ENCODE measurements at regions not wholly inside any gene's neighbourhood (a gene's known extent, or its start where the extent isn't known, plus 50 kb on each side); places are given as distances from the start of the nearest gene placed in this dataset.

DNA sequence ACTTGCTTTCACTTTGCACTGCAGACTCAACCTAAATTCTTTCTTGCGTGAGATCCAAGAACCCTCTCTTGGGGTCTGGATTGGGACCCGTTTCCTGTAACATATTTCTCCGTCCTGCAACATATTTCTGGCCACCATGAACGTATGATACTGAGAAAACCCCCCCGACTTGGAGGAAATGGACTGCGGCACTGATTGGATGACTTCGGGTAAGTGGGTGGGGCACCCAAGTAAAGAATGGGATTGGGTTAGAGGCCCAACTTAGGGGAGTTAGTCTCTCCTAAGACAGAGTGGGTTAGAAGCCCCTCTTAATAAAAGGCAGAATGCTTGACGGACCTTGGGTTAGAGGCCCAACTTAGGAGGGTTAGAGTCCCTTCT lies 690.4 kb downstream of the UQCRFS1 start:
- DNase-seq (ENCODE audit: low read depth in 1 of 2, low spot score in 1 of 2), result no peak
- TF ChIP-seq, protein P1, sequence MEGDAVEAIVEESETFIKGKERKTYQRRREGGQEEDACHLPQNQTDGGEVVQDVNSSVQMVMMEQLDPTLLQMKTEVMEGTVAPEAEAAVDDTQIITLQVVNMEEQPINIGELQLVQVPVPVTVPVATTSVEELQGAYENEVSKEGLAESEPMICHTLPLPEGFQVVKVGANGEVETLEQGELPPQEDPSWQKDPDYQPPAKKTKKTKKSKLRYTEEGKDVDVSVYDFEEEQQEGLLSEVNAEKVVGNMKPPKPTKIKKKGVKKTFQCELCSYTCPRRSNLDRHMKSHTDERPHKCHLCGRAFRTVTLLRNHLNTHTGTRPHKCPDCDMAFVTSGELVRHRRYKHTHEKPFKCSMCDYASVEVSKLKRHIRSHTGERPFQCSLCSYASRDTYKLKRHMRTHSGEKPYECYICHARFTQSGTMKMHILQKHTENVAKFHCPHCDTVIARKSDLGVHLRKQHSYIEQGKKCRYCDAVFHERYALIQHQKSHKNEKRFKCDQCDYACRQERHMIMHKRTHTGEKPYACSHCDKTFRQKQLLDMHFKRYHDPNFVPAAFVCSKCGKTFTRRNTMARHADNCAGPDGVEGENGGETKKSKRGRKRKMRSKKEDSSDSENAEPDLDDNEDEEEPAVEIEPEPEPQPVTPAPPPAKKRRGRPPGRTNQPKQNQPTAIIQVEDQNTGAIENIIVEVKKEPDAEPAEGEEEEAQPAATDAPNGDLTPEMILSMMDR (IDR thresholded peaks at IDR 0.05; ENCODE audit: insufficient read depth, low read length), result no peak
- TF ChIP-seq, protein P2, sequence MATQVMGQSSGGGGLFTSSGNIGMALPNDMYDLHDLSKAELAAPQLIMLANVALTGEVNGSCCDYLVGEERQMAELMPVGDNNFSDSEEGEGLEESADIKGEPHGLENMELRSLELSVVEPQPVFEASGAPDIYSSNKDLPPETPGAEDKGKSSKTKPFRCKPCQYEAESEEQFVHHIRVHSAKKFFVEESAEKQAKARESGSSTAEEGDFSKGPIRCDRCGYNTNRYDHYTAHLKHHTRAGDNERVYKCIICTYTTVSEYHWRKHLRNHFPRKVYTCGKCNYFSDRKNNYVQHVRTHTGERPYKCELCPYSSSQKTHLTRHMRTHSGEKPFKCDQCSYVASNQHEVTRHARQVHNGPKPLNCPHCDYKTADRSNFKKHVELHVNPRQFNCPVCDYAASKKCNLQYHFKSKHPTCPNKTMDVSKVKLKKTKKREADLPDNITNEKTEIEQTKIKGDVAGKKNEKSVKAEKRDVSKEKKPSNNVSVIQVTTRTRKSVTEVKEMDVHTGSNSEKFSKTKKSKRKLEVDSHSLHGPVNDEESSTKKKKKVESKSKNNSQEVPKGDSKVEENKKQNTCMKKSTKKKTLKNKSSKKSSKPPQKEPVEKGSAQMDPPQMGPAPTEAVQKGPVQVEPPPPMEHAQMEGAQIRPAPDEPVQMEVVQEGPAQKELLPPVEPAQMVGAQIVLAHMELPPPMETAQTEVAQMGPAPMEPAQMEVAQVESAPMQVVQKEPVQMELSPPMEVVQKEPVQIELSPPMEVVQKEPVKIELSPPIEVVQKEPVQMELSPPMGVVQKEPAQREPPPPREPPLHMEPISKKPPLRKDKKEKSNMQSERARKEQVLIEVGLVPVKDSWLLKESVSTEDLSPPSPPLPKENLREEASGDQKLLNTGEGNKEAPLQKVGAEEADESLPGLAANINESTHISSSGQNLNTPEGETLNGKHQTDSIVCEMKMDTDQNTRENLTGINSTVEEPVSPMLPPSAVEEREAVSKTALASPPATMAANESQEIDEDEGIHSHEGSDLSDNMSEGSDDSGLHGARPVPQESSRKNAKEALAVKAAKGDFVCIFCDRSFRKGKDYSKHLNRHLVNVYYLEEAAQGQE (IDR thresholded peaks at IDR 0.05; ENCODE audit: insufficient replicate concordance, low read depth), result no peak
- TF ChIP-seq SPI1 (IDR thresholded peaks at IDR 0.05; ENCODE audit: borderline replicate concordance, low read depth) (no peak), GABPA (IDR thresholded peaks at IDR 0.05; ENCODE audit: low read depth) (no peak), POLR2AphosphoS5 (IDR thresholded peaks at IDR 0.05; ENCODE audit: low read depth) (no peak)
- Histone ChIP-seq H3K27me3 (ENCODE audit: insufficient read depth, poor library complexity, severe bottlenecking) (no peaks in the 10 kb centered on the region), H3K27ac (replicated peaks) (no peak overlapping the region), H3K4me3 (replicated peaks; ENCODE audit: insufficient read depth, low read length) (no peak overlapping the region)

DNA sequence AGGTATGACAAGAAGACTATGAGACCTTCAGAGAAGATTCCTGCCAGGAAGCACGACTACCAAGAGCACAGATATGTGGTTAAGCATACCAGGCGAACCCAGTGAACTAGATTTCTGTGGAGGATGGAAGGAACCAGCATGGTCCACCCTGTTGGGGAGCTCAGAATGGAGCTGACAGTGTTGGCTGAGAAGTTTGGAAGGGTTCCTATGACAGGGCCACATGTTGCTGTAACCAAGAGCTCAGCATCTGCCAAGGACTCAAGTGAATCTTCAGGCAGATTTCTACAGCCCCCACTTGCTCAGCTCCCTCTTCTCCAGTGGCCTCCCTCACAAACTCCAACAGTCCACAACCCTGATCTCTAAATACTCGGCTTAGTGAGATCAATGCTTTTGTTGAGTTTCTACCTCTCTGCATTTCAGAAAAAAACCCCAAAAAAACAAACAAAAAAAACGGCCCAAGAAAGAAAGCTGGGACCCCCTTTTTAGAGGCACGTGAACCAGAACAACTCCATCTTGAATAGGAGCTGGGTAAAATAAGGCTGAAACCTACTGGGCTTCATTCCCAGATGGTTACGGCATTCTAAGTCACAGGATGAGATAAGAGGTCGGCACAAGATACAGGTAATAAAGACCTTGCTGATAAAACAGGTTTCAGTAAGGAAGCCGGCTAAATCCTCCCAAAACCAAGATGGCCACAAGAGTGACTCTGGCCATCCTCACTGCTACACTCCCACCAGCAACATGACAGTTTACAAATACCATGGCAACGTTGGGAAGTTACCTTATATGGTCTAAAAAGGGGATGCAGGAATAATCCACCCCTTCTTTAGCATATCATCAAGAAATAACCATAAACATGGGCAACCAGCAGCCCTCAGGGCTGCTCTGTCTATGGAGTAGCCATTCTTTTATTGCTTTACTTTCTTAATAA lies 691.1 kb downstream of the UQCRFS1 start:
- H3K27me3 ChIP-seq (ENCODE audit: insufficient read depth, poor library complexity, severe bottlenecking), result no peaks in the 10 kb centered on the region
- no peak overlapping the region for H3K4me3 ChIP-seq (replicated peaks; ENCODE audit: insufficient read depth, low read length)
- TF ChIP-seq POLR2AphosphoS5 (IDR thresholded peaks at IDR 0.05; ENCODE audit: low read depth), result no peak
- TF ChIP-seq, protein P2 (IDR thresholded peaks at IDR 0.05; ENCODE audit: insufficient replicate concordance, low read depth), result no peak
- TF ChIP-seq, protein P1 (IDR thresholded peaks at IDR 0.05; ENCODE audit: insufficient read depth, low read length), result no peak
- no peak for TF ChIP-seq GABPA (IDR thresholded peaks at IDR 0.05; ENCODE audit: low read depth)
- no peak for TF ChIP-seq SPI1 (IDR thresholded peaks at IDR 0.05; ENCODE audit: borderline replicate concordance, low read depth)
- H3K27ac ChIP-seq (replicated peaks), result no peak overlapping the region
- DNase-seq (ENCODE audit: low read depth in 1 of 2, low spot score in 1 of 2), result no peak

DNA sequence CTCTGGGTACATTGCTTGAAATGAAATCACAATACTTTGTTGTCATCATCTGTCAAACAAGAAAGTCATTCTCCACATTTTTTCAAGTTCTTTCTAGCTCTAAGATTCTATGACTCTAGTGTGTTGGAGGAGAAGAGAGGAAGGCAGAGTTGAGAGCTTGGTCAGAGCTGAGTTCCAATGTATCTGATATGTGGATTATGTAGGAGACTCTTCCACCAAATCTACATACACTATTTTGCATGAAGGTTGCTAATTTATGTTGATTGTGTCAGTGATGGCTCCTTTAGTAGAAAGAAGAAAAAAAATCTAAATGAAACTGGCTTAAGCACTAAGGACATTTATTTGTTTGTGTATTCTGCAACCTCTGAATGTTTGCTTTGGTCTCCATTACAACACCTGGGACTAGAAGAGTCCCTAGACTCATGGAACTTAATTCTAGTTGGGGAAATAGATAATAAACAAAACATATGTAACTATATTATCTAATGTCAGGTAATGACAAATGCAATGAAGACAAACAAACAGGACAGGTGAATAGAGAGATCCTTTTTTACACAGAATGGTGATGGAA lies 691.9 kb downstream of the UQCRFS1 start:
- TF ChIP-seq, protein P2 (IDR thresholded peaks at IDR 0.05; ENCODE audit: insufficient replicate concordance, low read depth), result no peak
- TF ChIP-seq POLR2AphosphoS5 (IDR thresholded peaks at IDR 0.05; ENCODE audit: low read depth), result no peak
- TF ChIP-seq, protein P1 (IDR thresholded peaks at IDR 0.05; ENCODE audit: insufficient read depth, low read length), result no peak
- TF ChIP-seq GABPA (IDR thresholded peaks at IDR 0.05; ENCODE audit: low read depth), result no peak
- no peak for TF ChIP-seq SPI1 (IDR thresholded peaks at IDR 0.05; ENCODE audit: borderline replicate concordance, low read depth)
- Histone ChIP-seq H3K4me3 (replicated peaks; ENCODE audit: insufficient read depth, low read length) (no peak overlapping the region), H3K27ac (replicated peaks) (no peak overlapping the region), H3K27me3 (ENCODE audit: insufficient read depth, poor library complexity, severe bottlenecking) (no peaks in the 10 kb centered on the region)
- no peak for DNase-seq (ENCODE audit: low read depth in 1 of 2, low spot score in 1 of 2)
